NCI-H1105 (cell line): ENCODE measurements at regions not wholly inside any gene's neighbourhood (a gene's known extent, or its start where the extent isn't known, plus 50 kb on each side); places are given as distances from the start of the nearest gene placed in this dataset.

Experiments used
- DNase-seq: peaks from one replicate; lab custom pipeline; 2025; lab: John Stamatoyannopoulos, UW

DNA sequence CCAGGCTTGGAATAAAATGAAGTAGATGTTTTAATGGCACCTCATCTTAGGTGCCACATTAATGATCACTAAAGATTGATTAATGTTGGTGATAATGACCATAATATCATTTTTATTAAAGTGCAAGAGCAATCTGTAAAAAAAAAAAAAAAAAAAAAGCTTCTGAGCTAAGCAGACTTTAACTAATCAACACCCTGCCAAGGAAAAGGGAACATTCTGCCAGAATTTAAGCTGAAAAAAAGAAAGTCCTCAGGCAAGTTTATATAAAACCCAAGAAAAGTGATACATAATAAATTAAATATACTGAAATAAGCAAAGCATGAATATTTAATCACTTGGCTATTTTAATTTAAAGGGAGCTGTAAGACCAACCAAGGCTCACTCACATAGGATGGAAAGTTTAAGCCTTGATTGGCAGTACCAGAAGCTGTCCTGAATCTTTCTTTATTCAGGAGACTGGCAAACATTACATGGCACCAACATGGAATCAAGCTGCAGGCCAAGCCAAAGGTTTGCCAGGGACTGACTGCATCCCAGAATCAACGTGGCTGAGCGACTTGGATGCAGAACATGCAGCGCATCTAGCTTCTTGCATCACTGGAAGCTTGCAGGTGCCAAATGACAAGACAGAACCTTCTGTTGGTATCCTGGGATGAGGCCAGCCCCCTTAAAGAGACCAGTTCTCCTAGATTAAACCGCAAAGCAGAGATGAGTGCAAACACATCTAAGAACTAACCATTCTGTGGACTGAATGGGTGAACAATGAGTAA lies 413.6 kb downstream of the ENC1 start:
- DNase-seq = no peak

- DNase-seq = no peak
These were observed 414.9 kb downstream of the ENC1 start for GRCh38 chr5:74225587-74225986.

DNA sequence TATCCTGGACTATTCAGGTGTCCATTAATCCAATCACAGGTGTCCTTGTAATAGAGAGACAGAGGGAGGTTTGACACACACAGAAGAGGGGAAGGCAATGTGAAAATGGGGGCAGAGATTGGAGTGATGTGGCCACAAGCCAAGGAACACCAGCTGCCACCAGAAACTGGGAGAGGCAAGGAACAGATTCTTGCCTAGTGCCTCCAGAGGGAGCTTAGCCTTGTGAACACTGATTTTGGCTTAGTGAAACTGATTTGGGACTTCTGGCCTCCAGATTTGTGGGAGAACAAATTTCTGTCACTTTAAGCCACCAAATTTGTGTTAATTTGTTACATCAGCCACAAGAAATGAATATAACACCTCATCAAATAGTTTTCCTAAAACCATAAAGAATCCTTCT lies 416.2 kb downstream of the ENC1 start:
- no peak for DNase-seq

GRCh38 chr5:74222806-74223205 lies 417.7 kb downstream of the ENC1 start:
- no peak for DNase-seq

DNA sequence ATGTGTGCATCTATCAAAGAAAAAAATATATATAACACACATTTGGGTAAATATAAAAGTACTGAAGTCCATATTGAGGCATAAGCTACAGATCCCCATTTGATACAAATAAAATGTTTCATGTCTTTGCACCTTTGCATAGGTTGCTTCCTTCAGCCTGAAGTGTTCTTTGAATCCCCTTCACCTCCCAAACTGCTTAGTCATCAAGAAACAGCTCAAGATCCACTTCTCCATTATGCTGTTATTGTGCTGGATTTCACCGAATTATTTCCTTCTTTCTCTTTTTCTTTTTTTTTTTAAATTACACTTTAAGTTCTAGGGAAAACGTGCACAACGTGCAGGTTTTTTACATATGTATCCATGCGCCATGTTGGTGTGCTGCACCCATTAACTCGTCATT lies 419.1 kb downstream of the ENC1 start:
- no peak for DNase-seq

DNA sequence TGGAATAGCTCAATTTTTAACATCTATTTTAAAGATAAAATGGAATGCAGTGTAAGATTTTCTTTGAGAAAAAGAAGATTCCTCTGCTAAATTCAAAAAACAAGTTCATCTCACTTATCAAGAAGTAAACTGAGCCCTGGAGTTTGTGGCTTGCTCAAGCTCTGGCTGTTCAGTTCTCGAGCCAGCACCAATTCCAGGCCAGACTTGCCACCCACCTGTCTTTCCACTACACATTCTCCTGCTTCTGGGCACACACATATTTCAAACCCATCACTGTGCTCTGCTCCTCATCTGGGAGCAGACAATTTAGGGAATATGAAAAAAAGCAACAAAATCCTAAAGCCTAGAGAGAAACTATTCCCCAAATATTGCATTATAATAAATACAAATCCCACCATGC lies 424.5 kb downstream of the ENC1 start:
- DNase-seq = no peak

DNA sequence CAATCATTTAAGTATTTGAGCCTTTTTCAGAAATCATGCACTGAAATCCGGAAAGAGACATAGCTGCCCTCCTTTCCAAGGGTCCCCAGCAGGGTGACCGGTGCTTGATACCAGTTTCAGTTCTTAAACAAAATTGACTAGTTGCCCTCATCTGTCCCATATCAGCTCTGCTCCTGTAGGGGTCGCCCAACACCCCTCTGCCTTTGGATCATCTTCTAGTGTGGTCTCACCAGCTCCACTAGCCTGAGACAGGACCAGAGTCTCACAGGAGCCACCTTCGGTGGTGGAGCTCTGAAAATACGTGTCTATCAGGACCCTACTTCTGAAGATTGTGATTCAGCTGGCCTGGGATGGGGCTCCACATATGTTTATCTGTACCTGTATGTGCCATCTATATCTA lies 428.2 kb downstream of the ENC1 start:
- DNase-seq = no peak

DNA sequence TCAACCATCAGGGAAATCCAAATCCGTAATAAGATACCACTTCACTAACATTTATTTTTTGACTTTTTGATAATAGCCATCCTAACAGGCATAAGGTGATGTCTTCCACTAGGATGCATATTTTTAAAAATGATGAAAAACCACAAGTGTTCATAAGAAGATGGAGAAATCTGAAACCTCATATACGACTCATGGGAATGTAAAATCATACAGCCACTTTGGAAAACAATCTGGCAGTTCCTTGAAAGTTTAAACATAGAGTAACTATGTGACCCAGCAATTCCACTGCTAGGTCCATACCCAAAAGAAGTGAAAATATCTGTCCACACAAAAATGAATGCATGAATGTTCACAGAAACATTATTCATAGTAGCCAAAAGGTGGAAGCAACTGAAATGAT lies 431.0 kb downstream of the ENC1 start:
- DNase-seq = no peak

- peak; percentile 78 for DNase-seq
These were observed 433.7 kb downstream of the ENC1 start for GRCh38 chr5:74206579-74207550.

DNA sequence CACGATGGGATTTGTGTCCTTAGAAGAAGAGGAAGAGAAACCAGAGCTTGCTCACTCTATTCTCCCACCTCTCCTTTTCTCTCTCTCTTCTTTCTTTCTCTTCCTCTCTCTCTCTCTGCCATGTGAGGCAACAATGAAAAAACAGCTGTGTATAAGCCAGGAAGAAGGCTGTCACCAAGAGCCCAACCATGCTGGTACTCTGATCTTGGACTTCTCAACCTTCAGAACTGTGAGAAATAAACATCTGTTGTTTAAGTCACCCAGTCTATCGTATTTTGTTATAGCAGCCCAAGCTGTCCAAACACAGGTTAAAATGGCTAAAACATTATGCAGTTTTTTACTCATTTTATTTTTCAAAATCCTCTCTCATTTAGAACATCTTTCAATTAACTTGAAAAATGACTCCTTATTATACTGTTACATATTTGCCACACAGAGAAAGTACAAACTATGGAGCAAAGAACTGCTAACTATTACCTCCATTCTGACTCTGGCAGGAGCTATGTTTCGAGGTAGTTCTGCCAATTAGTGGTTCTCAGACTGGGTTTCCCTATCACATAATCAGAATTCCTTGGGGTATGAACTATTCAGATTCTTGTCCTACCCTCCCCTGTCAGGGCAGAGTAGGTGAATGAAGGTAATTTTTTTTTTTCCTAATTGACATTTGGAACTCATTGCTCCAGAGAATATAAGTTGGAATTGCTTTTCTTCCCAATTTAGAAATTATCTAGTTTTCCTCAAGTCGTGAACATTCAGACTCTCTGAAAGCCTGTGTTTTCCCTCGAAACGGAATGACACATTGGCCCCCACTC lies 434.6 kb downstream of the ENC1 start:
- DNase-seq = no peak

DNA sequence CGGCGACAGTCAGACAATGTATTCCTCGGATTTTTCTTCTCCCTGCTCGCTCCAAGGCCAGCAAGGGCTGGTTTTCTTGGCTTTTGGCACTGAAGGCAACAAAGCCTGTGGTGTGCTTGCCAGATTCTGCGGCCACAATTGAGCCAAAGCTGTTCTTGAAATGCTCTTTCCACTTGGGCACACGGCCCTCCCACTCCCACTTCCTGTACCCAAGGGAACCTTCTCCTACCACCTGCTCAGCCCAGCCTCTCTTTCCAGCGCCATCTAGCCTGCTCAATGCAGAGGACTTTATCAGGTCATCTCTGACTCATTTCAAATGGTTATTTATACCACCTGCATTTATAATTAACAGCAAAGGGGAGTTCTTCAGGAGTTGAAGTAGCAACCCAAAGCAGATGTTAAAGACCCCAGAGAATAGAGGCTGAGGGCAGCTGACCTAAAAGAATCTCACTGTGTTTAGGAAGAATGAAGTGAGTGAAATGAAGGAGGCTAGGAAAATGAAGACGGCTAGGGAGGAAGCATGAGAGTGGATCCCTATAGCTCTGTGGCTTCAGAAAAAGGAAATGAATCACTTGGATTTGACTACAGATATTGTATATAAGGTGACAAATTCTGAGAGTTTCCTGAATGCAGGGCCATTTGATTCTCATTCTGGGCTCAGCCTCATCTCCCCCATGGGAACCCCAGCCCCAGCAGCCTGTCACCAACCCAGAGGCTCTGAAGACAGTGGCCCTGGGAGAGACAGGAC lies 439.0 kb downstream of the ENC1 start:
- no peak for DNase-seq

GRCh38 chr5:74200560-74200959 lies 440.0 kb downstream of the ENC1 start:
- peak; percentile 13 for DNase-seq

GRCh38 chr5:74199436-74200210 lies 440.9 kb downstream of the ENC1 start:
- no peak for DNase-seq

DNA sequence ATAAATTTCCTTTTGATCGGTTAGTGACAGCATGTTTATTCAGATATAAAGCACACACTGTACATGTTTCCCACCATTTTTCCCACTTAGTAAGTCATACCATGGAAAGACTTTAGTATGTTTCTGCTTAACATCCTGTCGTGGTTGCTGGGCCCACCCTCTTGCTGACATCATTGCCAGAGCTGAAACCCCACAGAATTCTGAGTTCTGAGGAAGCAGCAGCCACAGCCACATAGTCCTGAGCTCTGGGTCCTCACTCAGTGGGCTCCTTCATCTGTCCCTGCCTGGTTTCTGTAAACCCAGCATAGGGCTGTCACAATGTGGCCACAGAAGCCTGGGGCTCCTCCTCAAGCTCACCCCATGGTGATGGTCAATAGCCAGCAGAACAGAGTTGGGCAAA lies 441.5 kb downstream of the ENC1 start:
- DNase-seq = no peak

GRCh38 chr5:74198156-74198555 lies 442.4 kb downstream of the ENC1 start:
- no peak for DNase-seq

GRCh38 chr5:74196233-74196632 lies 444.3 kb downstream of the ENC1 start:
- DNase-seq = no peak

DNA sequence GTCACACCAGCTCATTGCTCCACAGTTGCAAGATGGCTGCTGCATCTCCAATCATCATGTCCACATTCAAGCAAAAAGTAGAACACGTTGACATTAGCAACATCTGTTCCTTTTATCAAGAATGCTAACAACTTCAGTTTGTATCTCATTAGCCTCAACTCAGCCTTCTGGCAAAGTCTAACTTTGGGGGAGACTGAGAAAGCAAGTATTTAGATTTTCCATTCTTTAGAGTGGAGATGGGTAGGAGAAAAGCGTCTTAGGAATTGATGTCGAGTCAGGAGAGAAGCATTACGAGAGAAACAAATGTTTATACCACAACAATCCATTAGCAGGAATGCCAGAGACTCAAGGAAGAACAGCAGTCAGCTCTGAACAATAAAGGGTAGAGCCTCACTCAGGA lies 446.3 kb downstream of the ENC1 start:
- no peak for DNase-seq

- no peak for DNase-seq
These were observed 447.8 kb downstream of the ENC1 start for GRCh38 chr5:74192606-74193299.

DNA sequence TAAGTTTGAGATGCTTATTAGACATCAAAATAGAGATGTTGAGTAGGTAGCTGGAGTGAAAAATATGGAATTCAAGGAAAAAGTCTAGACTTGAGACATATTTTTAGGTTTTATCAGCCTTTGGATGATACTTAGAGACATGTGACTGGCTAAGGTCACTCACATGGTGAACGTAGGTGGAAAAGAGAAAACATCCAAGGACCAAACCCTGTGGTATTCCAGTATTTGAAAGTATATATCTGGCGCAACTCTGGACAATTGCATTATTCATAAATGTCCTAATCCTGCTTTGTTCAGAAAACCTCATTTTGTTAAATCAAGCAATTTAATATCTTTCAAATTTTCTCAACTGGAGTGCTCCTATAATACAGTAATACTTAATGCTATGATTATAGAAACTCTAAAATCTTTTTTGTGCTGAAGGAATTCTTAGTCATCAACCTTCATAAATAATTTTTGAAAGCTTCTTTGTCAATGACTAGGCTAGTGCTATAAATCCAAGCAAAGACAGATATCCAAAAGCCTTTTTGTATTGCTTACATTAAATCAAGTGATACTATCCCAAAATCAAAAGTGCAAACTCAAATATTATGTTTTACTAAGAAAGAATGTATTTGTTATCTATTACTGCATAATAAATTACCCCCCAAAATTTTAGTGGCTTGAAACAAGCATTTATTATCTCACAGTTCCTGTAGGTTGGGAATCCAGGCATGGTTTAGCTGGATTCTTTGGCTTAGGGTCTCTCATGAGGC lies 452.0 kb downstream of the ENC1 start:
- DNase-seq = no peak
